Amniotic stem cell (primary cell): ENCODE measurements at regions not wholly inside any gene's neighbourhood (a gene's known extent, or its start where the extent isn't known, plus 50 kb on each side); places are given as distances from the start of the nearest gene placed in this dataset.

Experiments used
- DNase-seq: peaks from one replicate; lab custom pipeline; 2025; lab: John Stamatoyannopoulos, UW

GRCh38 chr9:23914431-23915003, 88.5 kb upstream of the ELAVL2 start:
- no peak for DNase-seq

GRCh38 chr9:23907343-23907742, 81.3 kb upstream of the ELAVL2 start:
- DNase-seq, result no peak

- no peak for DNase-seq
Measured at GRCh38 chr9:23887781-23888180, 61.7 kb upstream of the ELAVL2 start.
